ENCODE measurements at regions not wholly inside any gene's neighbourhood (a gene's known extent, or its start where the extent isn't known, plus 50 kb on each side); places are given as distances from the start of the nearest gene placed in this dataset.
"Not testable (repeated sequence)": the region's sequence is repeated elsewhere in the genome, so short reads cannot be mapped to it uniquely, and the experiment has no call there.

GRCh38 chr4:189650436-189650835, 290.2 kb upstream of the FRG1 start:
- WGBS, 2 donors (ENCODE audit: extremely low coverage in 2 of 2, insufficient read length in 2 of 2, insufficient replicate concordance in 1 of 2): no CpG with 5 or more reads among the region's 2 CpGs
- H3K4ac ChIP-seq (ENCODE audit: low read length): not testable (repeated sequence)

GRCh38 chr4:189653130-189653653, 287.5 kb upstream of the FRG1 start:
- H3K23ac ChIP-seq (ENCODE audit: low read depth, low read length, poor library complexity); H3K9me3 ChIP-seq (replicated peaks in 1 of 2; ENCODE audit: control insufficient read depth in 2 of 2, insufficient read depth in 1 of 2, low read depth in 1 of 2, low read length in 2 of 2); H3K14ac ChIP-seq (ENCODE audit: low read length); H4K91ac ChIP-seq (ENCODE audit: low read depth, low read length, poor library complexity); H3K27me3 ChIP-seq (ENCODE audit: control insufficient read depth in 3 of 3, insufficient read depth in 3 of 3, low read depth in 1 of 3, low read length in 3 of 3); H2BK5ac ChIP-seq (ENCODE audit: low read length); H2BK15ac ChIP-seq (ENCODE audit: low read length); H3K4me1 ChIP-seq (ENCODE audit: control insufficient read depth in 2 of 2, insufficient read depth in 1 of 2, low read depth in 1 of 2, low read length in 2 of 2); H4K8ac ChIP-seq (ENCODE audit: low read depth, low read length); H2AK5ac ChIP-seq (ENCODE audit: low read depth, low read length); H2BK120ac ChIP-seq (ENCODE audit: low read depth, low read length); H3K79me1 ChIP-seq (ENCODE audit: low read depth, low read length); H2BK12ac ChIP-seq (ENCODE audit: low read length); H3K18ac ChIP-seq (ENCODE audit: low read length); DNase-seq (ENCODE audit: low spot score); H3K9ac ChIP-seq (ENCODE audit: low read depth, low read length, poor library complexity); H3K36me3 ChIP-seq (replicated peaks in 1 of 2; ENCODE audit: control insufficient read depth in 2 of 2, insufficient read depth in 2 of 2, low read length in 2 of 2); H3K4ac ChIP-seq (ENCODE audit: low read length); H3K27ac ChIP-seq (replicated peaks; ENCODE audit: low read length); H3K4me2 ChIP-seq (ENCODE audit: insufficient read depth, low read length, poor library complexity, severe bottlenecking); H3K4me3 ChIP-seq (ENCODE audit: low read length in 2 of 2); H2AFZ ChIP-seq (ENCODE audit: low read length): not testable (repeated sequence)
- WGBS, 2 donors (ENCODE audit: extremely low coverage in 2 of 2, insufficient read length in 2 of 2, insufficient replicate concordance in 1 of 2): no CpG with 5 or more reads among the region's 3 CpGs

More at GRCh38 chr4:189650436-189650835, 290.2 kb upstream of the FRG1 start:
- DNase-seq (ENCODE audit: low spot score): peak; percentile 15
- H3K4me3 ChIP-seq (ENCODE audit: low read length in 2 of 2); H3K23ac ChIP-seq (ENCODE audit: low read depth, low read length, poor library complexity); H3K36me3 ChIP-seq (replicated peaks in 1 of 2; ENCODE audit: control insufficient read depth in 2 of 2, insufficient read depth in 2 of 2, low read length in 2 of 2); H3K79me1 ChIP-seq (ENCODE audit: low read depth, low read length); H3K27me3 ChIP-seq (ENCODE audit: control insufficient read depth in 3 of 3, insufficient read depth in 3 of 3, low read depth in 1 of 3, low read length in 3 of 3); H2BK120ac ChIP-seq (ENCODE audit: low read depth, low read length); H2BK15ac ChIP-seq (ENCODE audit: low read length); H3K18ac ChIP-seq (ENCODE audit: low read length); H4K8ac ChIP-seq (ENCODE audit: low read depth, low read length); H3K9me3 ChIP-seq (replicated peaks in 1 of 2; ENCODE audit: control insufficient read depth in 2 of 2, insufficient read depth in 1 of 2, low read depth in 1 of 2, low read length in 2 of 2); H2AFZ ChIP-seq (ENCODE audit: low read length); H4K91ac ChIP-seq (ENCODE audit: low read depth, low read length, poor library complexity); H2BK12ac ChIP-seq (ENCODE audit: low read length); H2BK5ac ChIP-seq (ENCODE audit: low read length); H3K14ac ChIP-seq (ENCODE audit: low read length); H3K4me2 ChIP-seq (ENCODE audit: insufficient read depth, low read length, poor library complexity, severe bottlenecking); H2AK5ac ChIP-seq (ENCODE audit: low read depth, low read length); H3K4me1 ChIP-seq (ENCODE audit: control insufficient read depth in 2 of 2, insufficient read depth in 1 of 2, low read depth in 1 of 2, low read length in 2 of 2); H3K9ac ChIP-seq (ENCODE audit: low read depth, low read length, poor library complexity): not testable (repeated sequence)
- H3K27ac ChIP-seq (replicated peaks; ENCODE audit: low read length): peak overlapping the region; percentile 30

- WGBS, 2 donors (ENCODE audit: extremely low coverage in 2 of 2, insufficient read length in 2 of 2, insufficient replicate concordance in 1 of 2): no CpG with 5 or more reads among the region's 7 CpGs
- not testable (repeated sequence) for H3K4me3 ChIP-seq (ENCODE audit: low read length in 2 of 2)
Measured at GRCh38 chr4:189653983-189654382, 286.7 kb upstream of the FRG1 start.

GRCh38 chr4:189654396-189654795, 286.3 kb upstream of the FRG1 start:
- H3K4me3 ChIP-seq (ENCODE audit: low read length in 2 of 2); H2AK5ac ChIP-seq (ENCODE audit: low read depth, low read length); H3K79me1 ChIP-seq (ENCODE audit: low read depth, low read length); H3K4ac ChIP-seq (ENCODE audit: low read length); H3K18ac ChIP-seq (ENCODE audit: low read length); H2BK15ac ChIP-seq (ENCODE audit: low read length); H3K36me3 ChIP-seq (replicated peaks in 1 of 2; ENCODE audit: control insufficient read depth in 2 of 2, insufficient read depth in 2 of 2, low read length in 2 of 2); H2BK5ac ChIP-seq (ENCODE audit: low read length); H3K14ac ChIP-seq (ENCODE audit: low read length); DNase-seq (ENCODE audit: low spot score); H3K27ac ChIP-seq (replicated peaks; ENCODE audit: low read length); H3K9me3 ChIP-seq (replicated peaks in 1 of 2; ENCODE audit: control insufficient read depth in 2 of 2, insufficient read depth in 1 of 2, low read depth in 1 of 2, low read length in 2 of 2); H3K4me2 ChIP-seq (ENCODE audit: insufficient read depth, low read length, poor library complexity, severe bottlenecking); H3K9ac ChIP-seq (ENCODE audit: low read depth, low read length, poor library complexity); H3K4me1 ChIP-seq (ENCODE audit: control insufficient read depth in 2 of 2, insufficient read depth in 1 of 2, low read depth in 1 of 2, low read length in 2 of 2); H4K8ac ChIP-seq (ENCODE audit: low read depth, low read length); H2AFZ ChIP-seq (ENCODE audit: low read length); H2BK120ac ChIP-seq (ENCODE audit: low read depth, low read length); H2BK12ac ChIP-seq (ENCODE audit: low read length); H3K23ac ChIP-seq (ENCODE audit: low read depth, low read length, poor library complexity); H3K27me3 ChIP-seq (ENCODE audit: control insufficient read depth in 3 of 3, insufficient read depth in 3 of 3, low read depth in 1 of 3, low read length in 3 of 3); H4K91ac ChIP-seq (ENCODE audit: low read depth, low read length, poor library complexity): not testable (repeated sequence)
- WGBS, 2 donors (ENCODE audit: extremely low coverage in 2 of 2, insufficient read length in 2 of 2, insufficient replicate concordance in 1 of 2): no CpG with 5 or more reads among the region's 9 CpGs

More at GRCh38 chr4:189653983-189654382, 286.7 kb upstream of the FRG1 start:
- H2BK120ac ChIP-seq (ENCODE audit: low read depth, low read length); H3K4me1 ChIP-seq (ENCODE audit: control insufficient read depth in 2 of 2, insufficient read depth in 1 of 2, low read depth in 1 of 2, low read length in 2 of 2); H3K27ac ChIP-seq (replicated peaks; ENCODE audit: low read length); H3K18ac ChIP-seq (ENCODE audit: low read length); H4K8ac ChIP-seq (ENCODE audit: low read depth, low read length); H3K4me2 ChIP-seq (ENCODE audit: insufficient read depth, low read length, poor library complexity, severe bottlenecking); H2AFZ ChIP-seq (ENCODE audit: low read length); H3K14ac ChIP-seq (ENCODE audit: low read length); H2BK12ac ChIP-seq (ENCODE audit: low read length); H2BK5ac ChIP-seq (ENCODE audit: low read length); H3K79me1 ChIP-seq (ENCODE audit: low read depth, low read length); H2AK5ac ChIP-seq (ENCODE audit: low read depth, low read length); H3K23ac ChIP-seq (ENCODE audit: low read depth, low read length, poor library complexity); H2BK15ac ChIP-seq (ENCODE audit: low read length); H3K27me3 ChIP-seq (ENCODE audit: control insufficient read depth in 3 of 3, insufficient read depth in 3 of 3, low read depth in 1 of 3, low read length in 3 of 3); H3K36me3 ChIP-seq (replicated peaks in 1 of 2; ENCODE audit: control insufficient read depth in 2 of 2, insufficient read depth in 2 of 2, low read length in 2 of 2); DNase-seq (ENCODE audit: low spot score); H3K9me3 ChIP-seq (replicated peaks in 1 of 2; ENCODE audit: control insufficient read depth in 2 of 2, insufficient read depth in 1 of 2, low read depth in 1 of 2, low read length in 2 of 2); H3K4ac ChIP-seq (ENCODE audit: low read length); H3K9ac ChIP-seq (ENCODE audit: low read depth, low read length, poor library complexity); H4K91ac ChIP-seq (ENCODE audit: low read depth, low read length, poor library complexity): not testable (repeated sequence)

All from neuronal stem cell (in vitro differentiated cells).